ENCODE measurements at regions not wholly inside any gene's neighbourhood (a gene's known extent, or its start where the extent isn't known, plus 50 kb on each side); places are given as distances from the start of the nearest gene placed in this dataset.
"Not testable (repeated sequence)": the region's sequence is repeated elsewhere in the genome, so short reads cannot be mapped to it uniquely, and the experiment has no call there.

GRCh38 chr1:121558034-121558433, 373.3 kb downstream of the SRGAP2C start:
- not testable (repeated sequence) for TF ChIP-seq EP300, CTCF, POLR2A, POLR2AphosphoS5 (IDR thresholded peaks at IDR 0.05)

Data from upper lobe of left lung (tissue), 4 donors.